Activated CD8-positive, alpha-beta T cell treated with anti-CD3 and anti-CD28 coated beads for 36 hours (primary cell): ENCODE measurements at regions not wholly inside any gene's neighbourhood (a gene's known extent, or its start where the extent isn't known, plus 50 kb on each side); places are given as distances from the start of the nearest gene placed in this dataset.

Experiments
- ATAC-seq: fragments of 200-7000 bp; cut with Tn5 transposase; one replicate; pipeline ENCODE4 v1.10.0; 2021; ENCODE audit warnings: mild to moderate bottlenecking, moderate library complexity
- CTCF ChIA-PET: fragments of 350-600 bp; sonication (Branson Sonifier 250); formaldehyde crosslinking; loops from one replicate; lab custom pipeline; 2021; ENCODE audit warnings: antibody characterized with exemption; lab: Charles Lee
- POLR2A ChIA-PET: fragments of 350-600 bp; sonication (Branson Sonifier 250); formaldehyde crosslinking; loops from one replicate; lab custom pipeline; 2021; ENCODE audit warnings: antibody characterized with exemption; lab: Charles Lee
- DNase-seq: peaks from one replicate; pipeline ENCODE4 v3.0.0-alpha.2; 2020
- H3K27ac Mint-ChIP-seq: one replicate; pipeline ENCODE4 v1.8.0; 2021; ENCODE audit warnings: mild to moderate bottlenecking, mixed read lengths
- H3K27me3 Mint-ChIP-seq: one replicate; pipeline ENCODE4 v1.8.0; 2021; ENCODE audit warnings: mixed read lengths
- H3K36me3 Mint-ChIP-seq: one replicate; pipeline ENCODE4 v1.8.0; 2021; ENCODE audit warnings: low read depth, mixed read lengths
- H3K4me1 Mint-ChIP-seq: one replicate; pipeline ENCODE4 v1.8.0; 2021; ENCODE audit warnings: low read depth, mixed read lengths
- H3K4me3 Mint-ChIP-seq: one replicate; pipeline ENCODE4 v1.8.0; 2021; ENCODE audit warnings: mild to moderate bottlenecking, moderate library complexity, mixed read lengths
- H3K9me3 Mint-ChIP-seq: one replicate; pipeline ENCODE4 v1.8.0; 2021; ENCODE audit warnings: mixed read lengths
- intact Hi-C: fragments of 100-400 bp; cut with micrococcal nuclease; formaldehyde crosslinking; loops from one replicate; pipeline ENCODE4 v1.10.0; 2022
- TF ChIP-seq, protein P1 (sequence below): fragments of 200-600 bp; IDR thresholded peaks from one replicate; pipeline ENCODE4 v1.8.0; 2022; ENCODE audit warnings: antibody characterized with exemption, mild to moderate bottlenecking

DNA sequence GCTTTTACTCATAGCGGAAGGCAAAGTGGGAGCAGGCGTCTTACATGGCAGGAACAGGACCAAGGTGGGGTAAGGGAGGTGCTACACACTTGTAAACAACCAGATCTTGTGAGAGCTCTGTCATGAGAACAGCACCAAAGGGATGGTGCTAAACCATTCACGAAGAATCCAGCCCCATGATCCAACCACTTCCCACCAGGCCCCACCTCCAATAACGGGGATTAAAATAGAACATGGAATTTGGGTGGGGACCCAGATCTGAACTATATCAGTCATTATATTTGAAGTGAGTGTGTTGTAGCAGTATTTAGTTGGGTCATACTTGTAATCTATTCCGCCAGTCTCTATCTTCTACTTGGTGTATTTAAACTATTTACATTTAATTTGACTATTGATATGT lies 190.9 kb downstream of the RPLP1 start:
- ChIA-PET POLR2A (no interaction called here), CTCF (no interaction called here)
- ATAC-seq (no peak), DNase-seq (no peak)
- TF ChIP-seq, protein P1, sequence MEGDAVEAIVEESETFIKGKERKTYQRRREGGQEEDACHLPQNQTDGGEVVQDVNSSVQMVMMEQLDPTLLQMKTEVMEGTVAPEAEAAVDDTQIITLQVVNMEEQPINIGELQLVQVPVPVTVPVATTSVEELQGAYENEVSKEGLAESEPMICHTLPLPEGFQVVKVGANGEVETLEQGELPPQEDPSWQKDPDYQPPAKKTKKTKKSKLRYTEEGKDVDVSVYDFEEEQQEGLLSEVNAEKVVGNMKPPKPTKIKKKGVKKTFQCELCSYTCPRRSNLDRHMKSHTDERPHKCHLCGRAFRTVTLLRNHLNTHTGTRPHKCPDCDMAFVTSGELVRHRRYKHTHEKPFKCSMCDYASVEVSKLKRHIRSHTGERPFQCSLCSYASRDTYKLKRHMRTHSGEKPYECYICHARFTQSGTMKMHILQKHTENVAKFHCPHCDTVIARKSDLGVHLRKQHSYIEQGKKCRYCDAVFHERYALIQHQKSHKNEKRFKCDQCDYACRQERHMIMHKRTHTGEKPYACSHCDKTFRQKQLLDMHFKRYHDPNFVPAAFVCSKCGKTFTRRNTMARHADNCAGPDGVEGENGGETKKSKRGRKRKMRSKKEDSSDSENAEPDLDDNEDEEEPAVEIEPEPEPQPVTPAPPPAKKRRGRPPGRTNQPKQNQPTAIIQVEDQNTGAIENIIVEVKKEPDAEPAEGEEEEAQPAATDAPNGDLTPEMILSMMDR, result no peak
- Mint-ChIP-seq H3K4me3 (no peak overlapping the region), H3K27ac (no peak overlapping the region), H3K4me1 (no peaks in the 10 kb centered on the region), H3K9me3 (peaks cover 17% of the 10 kb centered on the region), H3K36me3 (no peaks in the 10 kb centered on the region), H3K27me3 (no peaks in the 10 kb centered on the region)
- intact Hi-C loops, result no loop called here

DNA sequence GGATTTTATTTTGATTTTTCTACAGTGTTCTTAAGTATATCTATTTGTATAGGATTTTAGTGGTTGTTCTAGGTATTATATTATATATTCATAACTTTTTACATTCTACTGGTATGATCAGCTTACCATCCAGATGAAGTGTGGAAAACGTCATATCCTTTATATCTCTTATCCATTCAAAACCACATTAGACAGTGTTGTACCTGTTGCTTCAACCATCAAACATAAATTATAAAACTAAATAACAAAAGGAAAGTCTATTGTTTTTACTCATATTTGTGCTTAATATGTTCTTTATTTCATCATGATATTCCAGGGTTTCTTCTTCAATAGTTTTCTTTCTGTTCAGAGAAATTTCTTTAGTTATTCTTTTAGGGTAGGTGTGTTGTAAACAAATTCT lies 191.4 kb downstream of the RPLP1 start:
- no peak overlapping the region for H3K27ac Mint-ChIP-seq
- peaks cover 17% of the 10 kb centered on the region for H3K9me3 Mint-ChIP-seq
- DNase-seq, result no peak
- intact Hi-C loops, result no loop called here
- no peaks in the 10 kb centered on the region for H3K36me3 Mint-ChIP-seq
- POLR2A ChIA-PET, result no interaction called here
- no peak overlapping the region for H3K4me3 Mint-ChIP-seq
- no peaks in the 10 kb centered on the region for H3K27me3 Mint-ChIP-seq
- TF ChIP-seq, protein P1, result no peak
- ATAC-seq, result no peak
- no peaks in the 10 kb centered on the region for H3K4me1 Mint-ChIP-seq
- CTCF ChIA-PET, result no interaction called here

DNA sequence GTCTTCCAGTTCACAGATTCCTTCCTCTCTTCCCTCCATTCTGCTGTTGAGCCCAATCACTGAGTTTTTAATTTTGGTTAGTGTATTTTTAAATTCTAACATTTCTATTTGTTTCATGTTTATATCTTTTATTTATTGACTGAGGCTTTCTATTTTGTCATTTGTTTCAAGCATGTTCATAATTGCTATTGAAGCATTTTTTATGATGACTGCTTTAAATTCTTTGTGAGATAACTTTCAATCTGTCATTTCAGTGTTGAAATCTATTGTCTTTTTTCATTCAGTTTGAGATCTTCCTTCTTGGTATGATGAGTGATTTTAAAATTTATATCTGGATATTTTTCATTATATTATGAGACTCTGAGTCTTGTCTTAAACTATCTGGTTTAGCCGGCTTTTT lies 192.3 kb downstream of the RPLP1 start:
- H3K4me1 Mint-ChIP-seq, result peaks cover 3% of the 10 kb centered on the region
- H3K36me3 Mint-ChIP-seq, result no peaks in the 10 kb centered on the region
- CTCF ChIA-PET, result no interaction called here
- H3K27ac Mint-ChIP-seq, result no peak overlapping the region
- intact Hi-C loops, result no loop called here
- ATAC-seq, result no peak
- no peak for DNase-seq
- peaks cover 4% of the 10 kb centered on the region for H3K27me3 Mint-ChIP-seq
- H3K4me3 Mint-ChIP-seq, result no peak overlapping the region
- TF ChIP-seq, protein P1, result no peak
- POLR2A ChIA-PET, result no interaction called here
- peaks cover 14% of the 10 kb centered on the region for H3K9me3 Mint-ChIP-seq

DNA sequence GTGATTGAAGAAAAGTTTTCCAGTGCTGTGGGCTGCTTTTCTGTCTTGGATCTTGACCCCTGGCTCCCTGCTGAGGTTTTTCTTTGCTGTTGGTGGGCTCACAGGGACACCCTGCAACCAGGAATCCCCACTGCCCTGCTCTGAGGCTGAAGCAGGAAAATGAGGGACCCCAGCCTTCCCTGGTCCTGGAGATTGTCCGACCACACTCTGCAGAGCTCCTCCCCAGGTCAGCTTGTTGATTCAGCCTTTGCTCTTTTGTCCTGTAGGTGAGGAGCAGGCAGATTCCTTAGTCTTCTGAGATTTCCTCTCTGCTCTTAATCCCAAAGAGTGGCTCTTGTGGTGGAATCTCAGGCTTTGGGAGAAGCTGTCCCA lies 194.5 kb downstream of the RPLP1 start:
- Mint-ChIP-seq H3K27ac (no peak overlapping the region), H3K27me3 (peaks cover 9% of the 10 kb centered on the region)

DNA sequence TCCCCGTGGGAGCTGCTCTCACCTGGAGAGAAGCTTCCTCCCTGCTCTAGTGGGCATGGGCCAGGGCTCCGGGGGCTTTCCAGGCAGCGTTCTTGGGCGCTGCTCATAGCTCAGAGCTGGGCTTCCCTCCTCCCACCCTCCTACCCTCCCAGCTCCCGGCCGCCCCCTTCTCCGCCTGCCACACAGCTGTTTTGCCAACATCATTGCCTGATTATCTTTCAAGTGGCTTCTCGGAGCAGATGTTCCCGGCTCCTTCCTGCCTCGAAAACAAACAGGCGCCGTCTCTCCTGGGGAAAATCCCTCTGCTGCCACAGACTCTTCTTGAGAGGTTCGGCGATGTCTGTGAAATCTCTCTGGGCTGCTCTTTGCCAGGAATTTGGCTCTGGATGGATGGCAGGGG lies 195.6 kb downstream of the RPLP1 start:
- POLR2A ChIA-PET, result no interaction called here
- Mint-ChIP-seq H3K4me3 (no peak overlapping the region), H3K4me1 (peaks cover 7% of the 10 kb centered on the region), H3K36me3 (no peaks in the 10 kb centered on the region), H3K27me3 (peaks cover 9% of the 10 kb centered on the region), H3K9me3 (no peaks in the 10 kb centered on the region), H3K27ac (no peak overlapping the region)
- DNase-seq (no peak), ATAC-seq (no peak)
- TF ChIP-seq, protein P1, result no peak
- intact Hi-C loops, result no loop called here
- CTCF ChIA-PET, result no interaction called here

More for the DNA sequence above, 194.5 kb downstream of the RPLP1 start:
- no peak overlapping the region for H3K4me3 Mint-ChIP-seq
- DNase-seq (no peak), ATAC-seq (no peak)
- ChIA-PET CTCF (no interaction called here), POLR2A (no interaction called here)
- intact Hi-C loops, result no loop called here
- TF ChIP-seq, protein P1, result no peak
- H3K9me3 Mint-ChIP-seq, result no peaks in the 10 kb centered on the region
- H3K4me1 Mint-ChIP-seq, result peaks cover 3% of the 10 kb centered on the region
- no peaks in the 10 kb centered on the region for H3K36me3 Mint-ChIP-seq
